Stomach (tissue), 8 donors: ENCODE measurements at regions not wholly inside any gene's neighbourhood (a gene's known extent, or its start where the extent isn't known, plus 50 kb on each side); places are given as distances from the start of the nearest gene placed in this dataset.

ENCODE experiments used
- DNase-seq, 2 donors: peaks; one replicate each; pipeline versions ENCODE4 v3.0.0 to v3.0.0-alpha.2; 2013 to 2019
- H3K27ac ChIP-seq, 5 donors: fragments of 200-600 bp in 4 of 5; sonication (generic) in 4 of 5; one replicate each; pipeline ENCODE4 v1.5.1; 2013 to 2019; ENCODE audit warnings: mild to moderate bottlenecking in 1 of 5, moderate library complexity in 1 of 5
- H3K27me3 ChIP-seq, 3 donors: fragments of 200-600 bp; sonication (generic); one replicate each; pipeline ENCODE4 v1.5.1; 2017 to 2019; ENCODE audit warnings: mixed run types in 1 of 3
- H3K36me3 ChIP-seq, 4 donors: fragments of 200-600 bp; sonication (generic); 1 replicate in 3 of 4; 2 replicates in 1 of 4; pipeline ENCODE4 v1.5.1; 2016 to 2019
- H3K4me1 ChIP-seq, 4 donors: fragments of 200-600 bp; sonication (generic); one replicate each; pipeline ENCODE4 v1.5.1; 2016 to 2019
- H3K4me3 ChIP-seq, 4 donors: fragments of 200-600 bp; sonication (generic) in 3 of 4; one replicate each; pipeline ENCODE4 v1.5.1; 2016 to 2019; ENCODE audit warnings: mild to moderate bottlenecking in 1 of 4
- H3K9me3 ChIP-seq, 4 donors: fragments of 200-600 bp; sonication (generic); one replicate each; pipeline ENCODE4 v1.5.1; 2016 to 2019
- CTCF ChIP-seq, 7 experiments: fragments of 450-650 bp in 4 of 7; fragments of 200-600 bp in 3 of 7; sonication (generic) in 3 of 7; IDR thresholded peaks; one replicate each; pipeline ENCODE4 v1.5.1; 2016 to 2019; ENCODE audit warnings: antibody characterized with exemption in 7 of 7, control low read depth in 2 of 7, mild to moderate bottlenecking in 1 of 7
- EP300 ChIP-seq: sonication (generic); formaldehyde crosslinking; IDR thresholded peaks from one replicate; pipeline ENCODE4 v1.6.1; 2017; ENCODE audit warnings: antibody characterized with exemption
- POLR2A ChIP-seq, 4 donors: fragments of 450-650 bp; IDR thresholded peaks; one replicate each; pipeline ENCODE4 v1.6.1; 2016; ENCODE audit warnings: antibody characterized with exemption in 4 of 4, control low read depth in 2 of 4, mild to moderate bottlenecking in 1 of 4, moderate library complexity in 1 of 4
- POLR2AphosphoS5 ChIP-seq, 3 donors: sonication (generic); formaldehyde crosslinking; IDR thresholded peaks; one replicate each; pipeline ENCODE4 v1.6.1; 2016; ENCODE audit warnings: antibody characterized with exemption in 3 of 3
- WGBS, 5 donors: extraction: QIAGEN DNeasy Blood & Tissue Kit in 3 of 5; methylation state at CpG; one replicate each; pipeline versions ENCODE4 v1.1.5 to v1.1.7; 2013 to 2018; 5-methylcytosine and 5-hydroxymethylcytosine counted together
- intact Hi-C: fragments of 100-400 bp; cut with DNase I; formaldehyde crosslinking; loops from one replicate; pipeline ENCODE4 v1.15.1; 2023; ENCODE audit warnings: low total_unique reads
- donor health status: healthy with polysubstance abuse.
- donor health status: Bipolar disorder and iron deficiency.
- donor health status: healthy.

GRCh38 chr13:69603144-69603853 is 504.3 kb upstream of the ATXN8OS start:
- Histone ChIP-seq H3K4me3 (no peak overlapping the region), H3K27ac (no peak overlapping the region), H3K9me3 (peaks cover 0 to 10% (median 0%) of the 10 kb centered on the region in 4 donors), H3K4me1 (no peaks in the 10 kb centered on the region), H3K27me3 (no peaks in the 10 kb centered on the region), H3K36me3 (no peaks in the 10 kb centered on the region)
- intact Hi-C loops = no loop called here
- no peak for DNase-seq
- TF ChIP-seq POLR2AphosphoS5 (IDR thresholded peaks at IDR 0.05) (no peak), POLR2A (IDR thresholded peaks at IDR 0.05) (no peak), CTCF (IDR thresholded peaks at IDR 0.05) (no peak), EP300 (no peak)
- 63 to 88% (median 81%) methylated on average over 3 of the region's 3 CpGs for WGBS, 5 donors

GRCh38 chr13:69601661-69602060 is 506.0 kb upstream of the ATXN8OS start:
- DNase-seq = no peak
- Histone ChIP-seq H3K4me1 (no peaks in the 10 kb centered on the region), H3K27ac (no peak overlapping the region), H3K9me3 (peaks cover 0 to 10% (median 0%) of the 10 kb centered on the region in 4 donors), H3K36me3 (no peaks in the 10 kb centered on the region), H3K27me3 (no peaks in the 10 kb centered on the region), H3K4me3 (no peak overlapping the region)
- intact Hi-C loops = no loop called here
- no peak for TF ChIP-seq CTCF (IDR thresholded peaks at IDR 0.05)
- no peak for TF ChIP-seq EP300
- TF ChIP-seq POLR2AphosphoS5 (IDR thresholded peaks at IDR 0.05) = no peak
- no peak for TF ChIP-seq POLR2A (IDR thresholded peaks at IDR 0.05)
- 21 to 51% (median 38%) methylated on average over 3 of the region's 3 CpGs for WGBS, 5 donors

GRCh38 chr13:69600811-69601210 is 506.8 kb upstream of the ATXN8OS start:
- no peak overlapping the region for H3K4me3 ChIP-seq
- WGBS, 5 donors = 61 to 84% (median 75%) methylated on average over 3 of the region's 3 CpGs
- H3K27me3 ChIP-seq = no peaks in the 10 kb centered on the region
- H3K9me3 ChIP-seq = peaks cover 0 to 8% (median 0%) of the 10 kb centered on the region in 4 donors
- DNase-seq = peak in 1 of 2 donors; percentile 11
- H3K36me3 ChIP-seq = no peaks in the 10 kb centered on the region
- intact Hi-C loops = no loop called here
- H3K27ac ChIP-seq = no peak overlapping the region
- TF ChIP-seq EP300 = no peak
- no peaks in the 10 kb centered on the region for H3K4me1 ChIP-seq

GRCh38 chr13:69597088-69597487 is 510.5 kb upstream of the ATXN8OS start:
- DNase-seq = no peak
- Histone ChIP-seq H3K9me3 (no peaks in the 10 kb centered on the region), H3K27ac (no peak overlapping the region), H3K27me3 (no peaks in the 10 kb centered on the region), H3K36me3 (no peaks in the 10 kb centered on the region), H3K4me1 (no peaks in the 10 kb centered on the region), H3K4me3 (no peak overlapping the region)
- TF ChIP-seq CTCF (IDR thresholded peaks at IDR 0.05) = no peak
- TF ChIP-seq POLR2AphosphoS5 (IDR thresholded peaks at IDR 0.05) = no peak
- intact Hi-C loops = no loop called here
- WGBS, 5 donors = 73 to 94% (median 91%) methylated on average over 5 of the region's 5 CpGs

- no peaks in the 10 kb centered on the region for H3K27me3 ChIP-seq
- WGBS, 5 donors = 23 to 40% (median 32%) methylated on average over 1 of the region's 1 CpG
- H3K27ac ChIP-seq = no peak overlapping the region
Observed at GRCh38 chr13:69595181-69595580, 512.4 kb upstream of the ATXN8OS start.

More at GRCh38 chr13:69595181-69595580, 512.4 kb upstream of the ATXN8OS start:
- intact Hi-C loops = no loop called here
- TF ChIP-seq EP300 (no peak), POLR2AphosphoS5 (IDR thresholded peaks at IDR 0.05) (no peak), CTCF (IDR thresholded peaks at IDR 0.05) (no peak), POLR2A (IDR thresholded peaks at IDR 0.05) (no peak)
- Histone ChIP-seq H3K36me3 (no peaks in the 10 kb centered on the region), H3K9me3 (no peaks in the 10 kb centered on the region), H3K4me1 (no peaks in the 10 kb centered on the region), H3K4me3 (no peak overlapping the region)
- no peak for DNase-seq
